ENCODE measurements at regions not wholly inside any gene's neighbourhood (a gene's known extent, or its start where the extent isn't known, plus 50 kb on each side); places are given as distances from the start of the nearest gene placed in this dataset.

DNA sequence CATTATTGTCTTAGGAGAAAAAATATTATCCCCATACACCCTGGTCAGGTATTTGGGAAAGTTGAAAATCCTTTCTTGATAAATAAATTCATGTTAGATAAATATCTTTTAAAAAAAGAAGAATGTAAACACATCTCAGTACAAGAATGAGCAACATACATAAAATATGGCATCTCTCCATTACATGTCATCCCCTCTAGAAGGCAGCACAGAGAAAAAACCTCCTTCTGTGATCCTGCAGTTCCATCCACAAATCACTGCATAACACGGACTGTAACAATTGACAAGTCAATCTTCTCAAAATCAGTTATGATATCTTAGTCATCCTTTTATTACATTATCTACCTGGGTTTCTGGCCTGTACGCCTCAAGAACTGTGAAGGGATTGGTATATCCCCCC lies 683.9 kb upstream of the KLHL1 start:
- Histone ChIP-seq H4K20me1 (ENCODE audit: insufficient read depth) (no peaks in the 10 kb centered on the region), H3K79me2 (ENCODE audit: insufficient read depth, low read depth) (no peaks in the 10 kb centered on the region), H3K27ac (no peak overlapping the region), H3K4me2 (no peak overlapping the region), H3K9ac (no peak overlapping the region), H3K36me3 (ENCODE audit: insufficient read depth) (no peaks in the 10 kb centered on the region), H3K27me3 (ENCODE audit: insufficient read depth, low read depth) (no peaks in the 10 kb centered on the region), H3K4me3 (IDR thresholded peaks at IDR 0.05; ENCODE audit: insufficient read depth, low read depth, low read length) (no peak overlapping the region), H2AFZ (ENCODE audit: low read depth) (no peak overlapping the region), H3K4me1 (ENCODE audit: low read depth, poor library complexity, severe bottlenecking) (no peaks in the 10 kb centered on the region)
- TF ChIP-seq, protein P1, sequence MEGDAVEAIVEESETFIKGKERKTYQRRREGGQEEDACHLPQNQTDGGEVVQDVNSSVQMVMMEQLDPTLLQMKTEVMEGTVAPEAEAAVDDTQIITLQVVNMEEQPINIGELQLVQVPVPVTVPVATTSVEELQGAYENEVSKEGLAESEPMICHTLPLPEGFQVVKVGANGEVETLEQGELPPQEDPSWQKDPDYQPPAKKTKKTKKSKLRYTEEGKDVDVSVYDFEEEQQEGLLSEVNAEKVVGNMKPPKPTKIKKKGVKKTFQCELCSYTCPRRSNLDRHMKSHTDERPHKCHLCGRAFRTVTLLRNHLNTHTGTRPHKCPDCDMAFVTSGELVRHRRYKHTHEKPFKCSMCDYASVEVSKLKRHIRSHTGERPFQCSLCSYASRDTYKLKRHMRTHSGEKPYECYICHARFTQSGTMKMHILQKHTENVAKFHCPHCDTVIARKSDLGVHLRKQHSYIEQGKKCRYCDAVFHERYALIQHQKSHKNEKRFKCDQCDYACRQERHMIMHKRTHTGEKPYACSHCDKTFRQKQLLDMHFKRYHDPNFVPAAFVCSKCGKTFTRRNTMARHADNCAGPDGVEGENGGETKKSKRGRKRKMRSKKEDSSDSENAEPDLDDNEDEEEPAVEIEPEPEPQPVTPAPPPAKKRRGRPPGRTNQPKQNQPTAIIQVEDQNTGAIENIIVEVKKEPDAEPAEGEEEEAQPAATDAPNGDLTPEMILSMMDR (conservative IDR thresholded peaks at IDR 0.05; ENCODE audit: low read depth, low read length) = no peak

DNA sequence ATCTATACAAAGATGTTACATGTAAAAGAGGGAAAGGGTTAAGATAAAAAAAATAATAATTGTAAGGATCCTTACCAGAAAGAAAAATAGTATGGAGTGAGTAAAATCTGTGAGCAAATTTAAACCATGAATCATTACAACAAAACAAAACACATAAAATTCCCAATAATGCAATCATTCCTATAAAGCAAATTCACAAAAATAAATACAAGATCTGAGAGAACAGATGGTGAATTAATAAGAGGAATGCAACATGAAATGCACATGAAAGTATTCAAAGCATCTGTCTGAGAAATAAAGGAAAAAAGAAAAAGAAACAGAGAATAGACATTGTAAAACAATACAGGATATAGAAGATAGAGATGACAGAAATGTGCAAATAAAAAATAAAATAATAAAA lies 681.5 kb upstream of the KLHL1 start:
- TF ChIP-seq, protein P1 (conservative IDR thresholded peaks at IDR 0.05; ENCODE audit: low read depth, low read length) = no peak
- Histone ChIP-seq H2AFZ (ENCODE audit: low read depth) (no peak overlapping the region), H3K36me3 (ENCODE audit: insufficient read depth) (no peaks in the 10 kb centered on the region), H3K9ac (no peak overlapping the region), H3K79me2 (ENCODE audit: insufficient read depth, low read depth) (no peaks in the 10 kb centered on the region), H3K4me1 (ENCODE audit: low read depth, poor library complexity, severe bottlenecking) (no peaks in the 10 kb centered on the region), H3K27ac (no peak overlapping the region), H3K4me3 (IDR thresholded peaks at IDR 0.05; ENCODE audit: insufficient read depth, low read depth, low read length) (no peak overlapping the region), H3K4me2 (no peak overlapping the region), H4K20me1 (ENCODE audit: insufficient read depth) (no peaks in the 10 kb centered on the region), H3K27me3 (ENCODE audit: insufficient read depth, low read depth) (no peaks in the 10 kb centered on the region)

DNA sequence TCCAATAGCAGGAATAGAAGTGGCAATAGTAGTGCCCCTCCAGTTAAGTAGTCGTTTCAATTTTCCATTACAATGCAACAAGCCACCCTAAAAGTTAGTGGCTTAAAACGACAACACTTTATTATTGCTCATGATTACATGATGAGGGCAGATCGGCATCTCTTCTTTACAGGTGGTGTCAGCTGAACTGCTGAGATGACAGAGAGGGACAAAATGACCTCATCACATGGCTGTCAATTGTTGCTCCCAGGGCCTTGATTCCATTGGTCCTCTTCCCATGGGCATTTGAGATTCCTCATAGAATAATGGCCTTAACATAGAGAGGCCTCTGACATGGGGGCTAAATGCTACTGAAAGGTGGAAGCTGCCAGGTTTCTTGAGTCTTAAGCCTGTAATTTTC lies 679.8 kb upstream of the KLHL1 start:
- Histone ChIP-seq H3K4me2 (no peak overlapping the region), H3K27ac (no peak overlapping the region), H3K27me3 (ENCODE audit: insufficient read depth, low read depth) (no peaks in the 10 kb centered on the region), H3K4me3 (IDR thresholded peaks at IDR 0.05; ENCODE audit: insufficient read depth, low read depth, low read length) (no peak overlapping the region), H4K20me1 (ENCODE audit: insufficient read depth) (no peaks in the 10 kb centered on the region), H3K79me2 (ENCODE audit: insufficient read depth, low read depth) (no peaks in the 10 kb centered on the region), H3K4me1 (ENCODE audit: low read depth, poor library complexity, severe bottlenecking) (no peaks in the 10 kb centered on the region), H3K9ac (no peak overlapping the region), H3K36me3 (ENCODE audit: insufficient read depth) (no peaks in the 10 kb centered on the region), H2AFZ (ENCODE audit: low read depth) (no peak overlapping the region)
- TF ChIP-seq, protein P1 (conservative IDR thresholded peaks at IDR 0.05; ENCODE audit: low read depth, low read length) = no peak

DNA sequence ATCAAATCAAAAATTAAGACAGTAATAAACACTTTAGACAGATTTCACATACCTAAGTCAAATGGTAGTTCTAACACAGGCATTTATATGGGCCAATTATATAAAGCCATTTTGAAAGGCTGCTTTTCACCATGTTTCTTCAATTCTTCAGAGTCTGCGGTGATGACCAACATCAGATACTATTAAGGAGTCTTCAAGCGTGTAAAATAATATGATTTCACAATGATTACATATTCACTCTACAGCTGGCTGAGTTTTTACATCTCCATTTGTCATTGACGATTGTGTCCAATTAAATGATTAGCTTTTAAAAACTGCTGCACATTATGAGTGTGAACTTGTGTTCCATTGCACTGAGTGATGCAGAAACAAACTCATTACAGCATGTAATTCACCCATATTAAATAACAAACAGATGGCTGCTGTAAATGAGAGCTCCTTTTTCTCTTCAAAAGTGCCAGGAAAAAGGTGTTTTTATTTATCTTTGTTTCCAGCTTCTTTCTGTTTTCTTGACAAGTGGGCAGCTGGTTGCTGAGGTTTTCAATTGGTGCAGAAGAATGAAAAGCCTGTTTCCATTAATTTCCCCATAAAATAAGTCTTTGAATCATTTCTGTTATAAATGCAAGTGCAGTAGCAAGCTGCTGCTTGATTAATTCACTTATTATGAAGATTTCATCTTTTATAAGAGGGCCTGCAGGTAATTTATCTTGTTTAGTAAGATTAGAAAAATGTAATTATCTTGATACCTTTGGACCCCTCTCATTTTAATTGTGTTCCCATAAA lies 676.1 kb upstream of the KLHL1 start:
- no peaks in the 10 kb centered on the region for H3K4me1 ChIP-seq (ENCODE audit: low read depth, poor library complexity, severe bottlenecking)
- H3K27me3 ChIP-seq (ENCODE audit: insufficient read depth, low read depth) = no peaks in the 10 kb centered on the region
- H3K27ac ChIP-seq = no peak overlapping the region
- no peaks in the 10 kb centered on the region for H3K36me3 ChIP-seq (ENCODE audit: insufficient read depth)
- H3K9ac ChIP-seq = no peak overlapping the region
- TF ChIP-seq, protein P1 (conservative IDR thresholded peaks at IDR 0.05; ENCODE audit: low read depth, low read length) = no peak
- no peak overlapping the region for H2AFZ ChIP-seq (ENCODE audit: low read depth)
- no peaks in the 10 kb centered on the region for H4K20me1 ChIP-seq (ENCODE audit: insufficient read depth)
- no peak overlapping the region for H3K4me3 ChIP-seq (IDR thresholded peaks at IDR 0.05; ENCODE audit: insufficient read depth, low read depth, low read length)
- H3K79me2 ChIP-seq (ENCODE audit: insufficient read depth, low read depth) = no peaks in the 10 kb centered on the region
- H3K4me2 ChIP-seq = no peak overlapping the region
